Bronchial epithelial cell (primary cell): ENCODE measurements at regions not wholly inside any gene's neighbourhood (a gene's known extent, or its start where the extent isn't known, plus 50 kb on each side); places are given as distances from the start of the nearest gene placed in this dataset.

Source experiments
- DNase-seq: peaks from one replicate; pipeline ENCODE4 v3.0.0-alpha.2; 2010; ENCODE audit warnings: low read depth
- FAIRE-seq: peaks from 2 replicates; lab custom pipeline; 2011; peaks lifted over from hg19 to GRCh38; lab: Jason Lieb, UNC
- H3K27me3 ChIP-seq: 2 replicates; pipeline ENCODE4 v1.5.1; 2011; ENCODE audit warnings: low read length; ENCODE audit not compliant: control insufficient read depth, insufficient read depth
- H3K36me3 ChIP-seq: 2 replicates; pipeline ENCODE4 v1.5.1; 2011; ENCODE audit warnings: low read length; ENCODE audit not compliant: control insufficient read depth, insufficient read depth
- H3K4me3 ChIP-seq: 2 replicates; pipeline ENCODE4 v1.5.1; 2011; ENCODE audit warnings: mild to moderate bottlenecking, low read depth, low read length, control low read depth
- CTCF ChIP-seq: IDR thresholded peaks from 2 replicates; pipeline ENCODE4 v1.5.1; 2011; ENCODE audit warnings: mild to moderate bottlenecking, moderate library complexity, low read length, control low read depth, inconsistent platforms; ENCODE audit not compliant: insufficient read depth, severe bottlenecking

- DNase-seq (no peak), FAIRE-seq (no peak)
- H3K36me3 ChIP-seq = no peaks in the 10 kb centered on the region
- H3K27me3 ChIP-seq = no peaks in the 10 kb centered on the region
- TF ChIP-seq CTCF = no peak
- H3K4me3 ChIP-seq = no peak overlapping the region
These were observed 164.5 kb upstream of the MYT1L start for GRCh38 chr2:2495606-2496005.

GRCh38 chr2:2493496-2493895 lies 162.4 kb upstream of the MYT1L start:
- DNase-seq (no peak), FAIRE-seq (no peak)
- Histone ChIP-seq H3K27me3 (no peaks in the 10 kb centered on the region), H3K4me3 (no peak overlapping the region), H3K36me3 (no peaks in the 10 kb centered on the region)
- TF ChIP-seq CTCF = no peak

GRCh38 chr2:2492800-2493199 lies 161.7 kb upstream of the MYT1L start:
- Histone ChIP-seq H3K27me3 (no peaks in the 10 kb centered on the region), H3K4me3 (no peak overlapping the region), H3K36me3 (no peaks in the 10 kb centered on the region)
- FAIRE-seq = no peak
- no peak for DNase-seq
- no peak for TF ChIP-seq CTCF

GRCh38 chr2:2491964-2492363 lies 160.9 kb upstream of the MYT1L start:
- no peak for FAIRE-seq
- no peak for TF ChIP-seq CTCF
- no peak overlapping the region for H3K4me3 ChIP-seq

GRCh38 chr2:2484301-2484700 lies 153.2 kb upstream of the MYT1L start:
- no peak for TF ChIP-seq CTCF
- FAIRE-seq = no peak
- Histone ChIP-seq H3K36me3 (no peaks in the 10 kb centered on the region), H3K27me3 (no peaks in the 10 kb centered on the region), H3K4me3 (no peak overlapping the region)
- no peak for DNase-seq

More at GRCh38 chr2:2491964-2492363, 160.9 kb upstream of the MYT1L start:
- DNase-seq = no peak
- Histone ChIP-seq H3K36me3 (no peaks in the 10 kb centered on the region), H3K27me3 (no peaks in the 10 kb centered on the region)

- Histone ChIP-seq H3K36me3 (no peaks in the 10 kb centered on the region), H3K4me3 (no peak overlapping the region), H3K27me3 (no peaks in the 10 kb centered on the region)
- TF ChIP-seq CTCF = no peak
- DNase-seq = no peak
- FAIRE-seq = no peak
These were observed 151.8 kb upstream of the MYT1L start for GRCh38 chr2:2482851-2483250.
